Loucy (cell line): ENCODE measurements at regions not wholly inside any gene's neighbourhood (a gene's known extent, or its start where the extent isn't known, plus 50 kb on each side); places are given as distances from the start of the nearest gene placed in this dataset.

ENCODE experiments used
- EZH2phosphoT487 ChIP-seq: fragments of 200-600 bp; IDR thresholded peaks from 2 replicates; pipeline ENCODE4 v1.6.1; 2018; ENCODE audit warnings: antibody characterized with exemption, mild to moderate bottlenecking, moderate library complexity, borderline replicate concordance
- TF ChIP-seq, protein P1 (sequence below): fragments of 200-600 bp; sonication (generic); conservative IDR thresholded peaks from 2 replicates; pipeline ENCODE4 v1.5.1; 2014; ENCODE audit warnings: mild to moderate bottlenecking, antibody characterized with exemption, low read length

GRCh38 chr20:51079488-51079887 lies 56.6 kb upstream of the KCNG1 start:
- TF ChIP-seq, protein P1, sequence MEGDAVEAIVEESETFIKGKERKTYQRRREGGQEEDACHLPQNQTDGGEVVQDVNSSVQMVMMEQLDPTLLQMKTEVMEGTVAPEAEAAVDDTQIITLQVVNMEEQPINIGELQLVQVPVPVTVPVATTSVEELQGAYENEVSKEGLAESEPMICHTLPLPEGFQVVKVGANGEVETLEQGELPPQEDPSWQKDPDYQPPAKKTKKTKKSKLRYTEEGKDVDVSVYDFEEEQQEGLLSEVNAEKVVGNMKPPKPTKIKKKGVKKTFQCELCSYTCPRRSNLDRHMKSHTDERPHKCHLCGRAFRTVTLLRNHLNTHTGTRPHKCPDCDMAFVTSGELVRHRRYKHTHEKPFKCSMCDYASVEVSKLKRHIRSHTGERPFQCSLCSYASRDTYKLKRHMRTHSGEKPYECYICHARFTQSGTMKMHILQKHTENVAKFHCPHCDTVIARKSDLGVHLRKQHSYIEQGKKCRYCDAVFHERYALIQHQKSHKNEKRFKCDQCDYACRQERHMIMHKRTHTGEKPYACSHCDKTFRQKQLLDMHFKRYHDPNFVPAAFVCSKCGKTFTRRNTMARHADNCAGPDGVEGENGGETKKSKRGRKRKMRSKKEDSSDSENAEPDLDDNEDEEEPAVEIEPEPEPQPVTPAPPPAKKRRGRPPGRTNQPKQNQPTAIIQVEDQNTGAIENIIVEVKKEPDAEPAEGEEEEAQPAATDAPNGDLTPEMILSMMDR, result no peak
- TF ChIP-seq EZH2phosphoT487, result no peak
